Fibroblast of pulmonary artery (primary cell): ENCODE measurements at regions not wholly inside any gene's neighbourhood (a gene's known extent, or its start where the extent isn't known, plus 50 kb on each side); places are given as distances from the start of the nearest gene placed in this dataset.

Experiments
- DNase-seq: peaks from one replicate; pipeline ENCODE4 v3.0.0-alpha.2; 2010; ENCODE audit warnings: low read depth
- H3K4me3 ChIP-seq: replicated peaks from 2 replicates; pipeline ENCODE4 v1.5.1; 2011; ENCODE audit warnings: low read depth, mild to moderate bottlenecking, control low read depth, low read length, moderate library complexity
- TF ChIP-seq, protein P1 (sequence below): IDR thresholded peaks from 2 replicates; pipeline ENCODE4 v1.5.1; 2011; ENCODE audit warnings: mild to moderate bottlenecking, control low read depth, low read length, inconsistent platforms; ENCODE audit errors: missing control alignments

DNA sequence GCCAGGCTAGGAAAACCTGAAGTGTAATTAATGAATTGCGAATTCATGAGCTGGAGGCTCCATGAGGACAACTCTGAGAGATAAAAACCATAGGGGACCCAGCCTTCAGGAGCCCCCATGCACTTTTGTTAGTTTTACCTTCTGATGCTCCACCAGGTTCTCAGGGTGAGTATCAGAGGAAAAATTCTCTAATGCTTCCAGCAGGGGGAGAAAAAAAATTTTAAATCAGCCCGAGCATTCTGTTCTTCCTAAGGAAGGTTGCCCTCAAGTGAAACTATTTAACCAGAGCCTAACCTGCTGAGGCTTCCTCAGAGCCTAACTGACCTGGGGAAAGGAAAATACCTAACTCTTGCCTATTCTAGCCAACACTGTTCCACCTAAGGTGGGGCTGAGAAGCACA is 552.6 kb downstream of the PPARGC1A start:
- H3K4me3 ChIP-seq, result no peak overlapping the region
- no peak for DNase-seq
- TF ChIP-seq, protein P1, sequence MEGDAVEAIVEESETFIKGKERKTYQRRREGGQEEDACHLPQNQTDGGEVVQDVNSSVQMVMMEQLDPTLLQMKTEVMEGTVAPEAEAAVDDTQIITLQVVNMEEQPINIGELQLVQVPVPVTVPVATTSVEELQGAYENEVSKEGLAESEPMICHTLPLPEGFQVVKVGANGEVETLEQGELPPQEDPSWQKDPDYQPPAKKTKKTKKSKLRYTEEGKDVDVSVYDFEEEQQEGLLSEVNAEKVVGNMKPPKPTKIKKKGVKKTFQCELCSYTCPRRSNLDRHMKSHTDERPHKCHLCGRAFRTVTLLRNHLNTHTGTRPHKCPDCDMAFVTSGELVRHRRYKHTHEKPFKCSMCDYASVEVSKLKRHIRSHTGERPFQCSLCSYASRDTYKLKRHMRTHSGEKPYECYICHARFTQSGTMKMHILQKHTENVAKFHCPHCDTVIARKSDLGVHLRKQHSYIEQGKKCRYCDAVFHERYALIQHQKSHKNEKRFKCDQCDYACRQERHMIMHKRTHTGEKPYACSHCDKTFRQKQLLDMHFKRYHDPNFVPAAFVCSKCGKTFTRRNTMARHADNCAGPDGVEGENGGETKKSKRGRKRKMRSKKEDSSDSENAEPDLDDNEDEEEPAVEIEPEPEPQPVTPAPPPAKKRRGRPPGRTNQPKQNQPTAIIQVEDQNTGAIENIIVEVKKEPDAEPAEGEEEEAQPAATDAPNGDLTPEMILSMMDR, result peak; percentile 30

DNA sequence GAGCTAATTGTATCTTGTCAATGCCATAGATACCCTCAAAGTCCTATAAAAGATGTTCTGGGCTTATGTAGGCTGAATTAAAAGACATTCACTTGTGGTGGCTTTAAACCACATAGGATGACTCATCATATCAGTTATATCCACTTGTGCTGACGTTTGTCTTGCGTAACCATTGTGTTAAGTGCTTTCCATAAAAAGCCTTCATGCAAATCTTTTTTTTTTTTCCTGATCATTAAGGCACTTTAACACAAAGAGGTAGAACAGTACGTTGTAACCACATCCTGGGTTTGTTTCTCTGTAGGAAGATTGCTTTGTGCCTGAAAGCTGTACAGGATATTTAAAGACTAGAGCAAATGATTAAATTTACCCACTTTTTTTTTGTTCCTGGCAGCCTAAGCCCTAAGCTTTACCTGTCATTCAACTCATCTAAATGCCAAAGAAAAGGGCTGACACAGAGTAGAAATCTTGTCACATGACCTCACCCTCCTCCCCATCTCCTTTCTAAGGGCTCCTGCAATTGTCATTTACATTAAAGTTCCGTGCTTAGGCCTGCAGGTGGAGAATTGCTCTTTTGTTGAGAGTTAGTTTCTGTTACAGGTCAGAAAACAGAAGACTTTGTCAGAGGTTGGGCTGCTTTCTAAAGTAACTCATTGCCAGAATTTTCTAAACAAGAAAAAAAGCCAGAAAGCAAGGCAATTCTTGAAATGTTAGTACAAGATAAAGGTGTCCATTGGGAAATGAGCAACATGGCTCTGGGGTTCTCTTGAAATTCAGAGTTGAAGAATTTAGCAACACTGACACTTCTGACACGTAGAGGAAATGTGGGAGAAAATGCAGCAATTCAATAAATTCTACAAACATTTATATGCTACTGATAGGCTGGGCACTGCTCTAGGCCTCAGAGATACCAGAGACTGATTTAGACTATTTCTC is 555.6 kb downstream of the PPARGC1A start:
- DNase-seq, result peak; percentile 96

DNA sequence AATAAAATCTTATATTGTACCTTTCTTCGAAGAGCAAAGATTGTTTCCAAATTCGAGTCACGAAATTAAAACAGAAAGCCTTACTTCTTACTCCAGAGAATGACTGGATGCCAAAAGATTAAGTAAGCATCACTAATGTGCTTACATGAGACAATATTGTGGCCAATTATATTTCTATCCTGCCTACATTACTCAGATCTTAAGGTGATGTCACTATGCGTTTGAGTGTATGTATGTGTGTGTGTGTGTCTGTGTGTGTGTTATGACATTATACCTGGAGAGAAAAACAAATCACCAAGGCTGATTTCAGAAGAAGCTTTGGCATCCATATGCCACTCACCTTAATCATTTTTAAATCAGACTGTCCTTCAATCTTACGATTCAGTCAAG is 556.3 kb downstream of the PPARGC1A start:
- peak; percentile 66 for DNase-seq
- H3K4me3 ChIP-seq, result no peak overlapping the region
- TF ChIP-seq, protein P1, result no peak

More for the DNA sequence above, 555.6 kb downstream of the PPARGC1A start:
- no peak overlapping the region for H3K4me3 ChIP-seq
- TF ChIP-seq, protein P1, result peak; percentile 4

DNA sequence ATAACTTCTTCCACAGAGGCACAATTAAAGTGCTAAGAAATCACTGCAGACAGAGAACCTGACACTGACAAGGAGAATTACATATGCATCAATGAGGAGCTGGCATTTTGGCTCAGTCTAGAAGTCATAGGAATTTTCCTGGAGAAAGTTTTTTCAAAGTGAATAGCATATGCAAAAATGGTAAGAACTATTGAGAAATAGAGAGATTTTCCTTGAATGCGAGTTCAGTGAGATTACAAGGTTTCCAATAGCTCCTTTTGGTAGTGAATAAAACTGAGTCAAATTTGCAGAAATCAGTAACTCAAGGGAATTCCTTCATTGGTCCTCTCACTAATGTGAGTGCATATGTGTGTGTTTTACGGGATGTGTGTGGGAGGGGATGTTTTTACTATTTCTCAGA is 557.5 kb downstream of the PPARGC1A start:
- TF ChIP-seq, protein P1, result no peak
- no peak overlapping the region for H3K4me3 ChIP-seq
- DNase-seq, result no peak

DNA sequence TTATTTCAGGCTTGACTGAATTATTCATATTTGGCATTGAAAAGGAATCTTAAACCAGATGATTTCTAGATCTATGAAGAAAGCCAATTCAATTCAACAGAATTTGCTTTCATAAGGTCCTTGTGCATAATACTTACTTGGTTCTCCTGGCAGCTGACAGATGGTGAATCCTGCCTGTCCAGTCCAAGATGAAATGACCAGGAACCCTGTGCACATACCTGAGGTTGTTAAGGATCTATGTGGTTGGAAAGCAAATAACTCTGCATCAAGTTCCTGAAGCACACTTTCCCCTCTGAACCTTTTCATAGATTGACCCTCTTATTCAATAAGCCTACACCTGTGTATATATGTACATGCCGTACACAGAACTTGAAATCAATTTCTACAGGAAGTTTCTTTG is 562.7 kb downstream of the PPARGC1A start:
- H3K4me3 ChIP-seq, result no peak overlapping the region
- TF ChIP-seq, protein P1, result no peak
- no peak for DNase-seq

DNA sequence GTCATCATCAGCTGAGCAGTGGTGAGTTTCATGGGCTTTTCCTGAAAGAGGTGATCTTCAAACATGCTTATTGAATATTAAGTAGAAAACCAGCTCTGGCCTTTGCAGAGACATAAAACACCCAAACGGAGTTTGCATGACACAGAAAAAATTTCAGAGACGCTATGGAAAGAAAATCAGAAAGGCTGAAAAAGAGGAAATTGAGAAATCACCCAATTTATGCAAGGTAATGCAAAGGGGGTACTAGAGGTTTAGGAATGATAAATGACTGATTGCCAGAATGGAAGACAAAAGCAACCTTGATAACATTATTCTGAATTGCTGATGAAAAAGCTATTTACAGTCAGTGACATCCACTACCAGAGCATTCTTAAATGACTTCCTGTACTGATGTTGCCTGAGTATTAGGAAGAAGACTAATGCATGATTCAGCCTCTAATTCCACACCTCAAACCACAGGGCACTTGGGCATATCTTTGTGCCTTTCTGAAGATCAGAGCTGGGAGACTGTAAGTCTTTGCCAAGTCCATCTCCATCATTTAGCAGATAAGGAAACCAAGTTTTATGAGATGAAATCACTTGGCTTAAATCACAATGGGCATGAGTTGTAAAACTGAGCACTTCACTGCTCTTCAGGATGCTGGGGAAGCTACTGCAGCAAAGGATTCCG is 565.7 kb downstream of the PPARGC1A start:
- DNase-seq, result peak; percentile 23
- no peak overlapping the region for H3K4me3 ChIP-seq
- TF ChIP-seq, protein P1, result no peak

DNA sequence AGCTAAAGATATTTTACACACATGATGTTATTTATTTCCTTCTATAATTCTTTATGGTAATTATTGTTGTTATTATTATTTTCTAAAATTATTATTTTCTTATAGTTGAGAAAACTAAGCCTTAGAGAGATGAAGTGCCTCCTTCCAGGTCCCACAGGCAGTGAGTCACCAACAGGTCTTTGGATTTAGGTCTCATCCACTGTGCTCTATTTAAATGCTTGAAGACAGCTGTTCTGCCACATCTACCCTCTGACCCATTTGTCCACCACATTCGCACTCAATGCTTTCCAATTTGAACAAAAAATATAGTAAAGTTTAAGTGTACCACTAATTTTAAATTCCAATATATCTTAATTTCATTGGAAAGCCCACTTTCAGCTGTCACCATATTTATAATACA is 566.4 kb downstream of the PPARGC1A start:
- TF ChIP-seq, protein P1, result no peak
- no peak for DNase-seq
- no peak overlapping the region for H3K4me3 ChIP-seq
